Fibroblast of skin of right quadriceps (primary cell): ENCODE measurements at regions not wholly inside any gene's neighbourhood (a gene's known extent, or its start where the extent isn't known, plus 50 kb on each side); places are given as distances from the start of the nearest gene placed in this dataset.
A peak's percentile ranks its signal among the peaks of the same experiment; 100 is the strongest.

ENCODE experiments used
- DNase-seq: peaks from one replicate; pipeline ENCODE4 v3.0.0-alpha.2; 2013

- peak; percentile 3 for DNase-seq
These were observed 78.0 kb upstream of the HRH2 start for GRCh38 chr5:175579742-175580432.

DNA sequence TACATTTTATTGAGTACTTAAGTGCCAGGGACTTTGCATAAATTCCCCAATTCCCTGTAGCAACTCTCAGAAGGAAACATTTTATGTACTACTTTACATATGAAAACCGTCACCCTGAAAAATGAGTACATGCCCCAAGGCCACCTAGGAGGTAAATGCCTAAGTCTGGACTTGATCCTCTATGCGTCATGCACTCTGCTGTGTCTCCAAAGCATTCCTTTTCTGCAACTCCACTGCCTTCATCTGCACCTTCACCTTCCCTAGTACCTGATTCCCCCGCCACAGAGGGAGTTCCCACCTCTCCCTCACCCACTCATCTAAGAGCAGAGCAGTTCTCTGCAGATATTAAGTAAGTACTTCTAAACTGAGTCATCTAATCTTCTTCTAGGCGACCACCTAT is 75.2 kb upstream of the HRH2 start:
- DNase-seq, result no peak

GRCh38 chr5:175585567-175585966 is 72.3 kb upstream of the HRH2 start:
- no peak for DNase-seq

- DNase-seq, result no peak
These were observed 69.0 kb upstream of the HRH2 start for GRCh38 chr5:175588709-175589429.

DNA sequence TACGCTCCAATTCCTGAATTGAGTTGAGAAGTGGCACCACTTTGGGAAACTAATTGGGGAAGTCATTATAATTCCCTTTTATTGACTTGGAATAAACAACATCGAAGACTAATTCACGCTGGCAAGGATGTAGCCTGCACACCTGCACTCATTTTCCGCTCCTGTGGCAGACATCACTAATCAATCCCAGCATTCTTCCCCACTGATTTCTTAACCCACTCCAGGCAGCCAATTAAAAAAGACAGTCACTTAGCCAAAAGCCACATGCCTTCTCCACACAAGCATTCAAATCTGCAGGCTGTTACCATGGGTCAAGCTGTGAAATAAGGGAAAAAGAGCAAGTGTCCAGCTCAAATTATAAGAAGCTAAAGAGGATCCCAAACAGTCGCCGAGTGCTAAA is 68.2 kb upstream of the HRH2 start:
- no peak for DNase-seq

DNA sequence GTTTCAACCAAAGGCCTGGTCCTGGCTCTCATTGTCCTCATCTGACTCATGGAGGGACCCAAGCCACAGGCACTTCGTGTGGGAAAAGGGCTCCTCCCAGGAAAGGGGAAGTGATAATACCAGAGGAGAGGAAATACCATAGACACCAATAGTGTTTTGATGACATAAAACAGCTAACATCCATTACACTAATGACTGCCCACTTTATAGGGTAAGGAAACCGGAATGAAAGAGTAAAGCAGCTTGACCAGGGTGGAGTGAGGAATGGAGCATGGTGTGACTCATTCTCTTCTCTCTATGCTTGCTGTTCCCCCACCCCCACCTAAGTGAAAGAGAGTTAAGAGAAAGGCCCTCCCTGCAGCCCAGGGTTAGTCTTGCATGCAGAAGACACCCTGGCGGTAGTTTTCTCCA is 67.4 kb upstream of the HRH2 start:
- DNase-seq, result peak; percentile 72

GRCh38 chr5:175591293-175591692 is 66.6 kb upstream of the HRH2 start:
- DNase-seq, result no peak

DNA sequence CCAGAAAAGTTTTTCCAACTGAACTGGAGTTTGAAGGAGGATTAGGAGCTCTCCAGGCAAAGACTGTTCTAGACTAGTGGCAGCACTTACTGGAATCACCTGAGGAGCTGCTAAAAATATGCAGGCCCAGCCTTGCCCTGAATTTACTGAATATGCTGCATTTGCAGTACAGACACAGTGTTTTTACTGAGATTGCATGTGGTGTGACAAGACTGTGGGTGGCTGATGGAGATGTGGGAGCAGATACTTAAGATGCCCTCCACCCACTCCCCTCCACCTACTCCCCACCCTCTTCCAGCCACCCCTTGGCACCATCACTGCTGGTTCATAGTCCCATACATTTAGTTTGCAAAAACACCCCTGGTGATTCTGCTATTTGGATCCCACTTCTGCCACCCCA is 64.1 kb upstream of the HRH2 start:
- DNase-seq, result no peak

GRCh38 chr5:175595905-175596304 is 62.0 kb upstream of the HRH2 start:
- DNase-seq, result no peak

GRCh38 chr5:175596761-175597189 is 61.1 kb upstream of the HRH2 start:
- DNase-seq, result no peak

GRCh38 chr5:175597718-175598117 is 60.2 kb upstream of the HRH2 start:
- no peak for DNase-seq

DNA sequence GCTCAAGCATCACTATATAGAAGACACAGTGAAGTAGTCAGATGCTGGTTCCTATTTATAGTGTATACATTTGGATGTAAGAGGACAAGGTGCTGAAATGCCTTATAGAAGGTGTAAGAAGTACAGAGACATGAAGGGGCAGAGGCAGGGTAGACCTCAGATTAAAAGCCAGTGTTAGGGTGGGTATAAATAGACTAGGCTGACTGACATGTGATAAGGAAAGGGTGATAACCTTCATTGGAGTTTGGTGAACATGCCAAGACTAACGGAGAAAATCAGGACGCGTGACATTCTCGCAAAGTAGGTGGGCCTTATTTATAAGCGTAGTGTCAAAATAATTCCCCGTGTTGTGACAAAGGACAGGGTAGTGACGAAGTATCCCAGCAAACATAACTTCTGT is 59.1 kb upstream of the HRH2 start:
- no peak for DNase-seq

- DNase-seq, result no peak
These were observed 58.7 kb upstream of the HRH2 start for GRCh38 chr5:175599210-175599609.

GRCh38 chr5:175603987-175604739 is 53.7 kb upstream of the HRH2 start:
- DNase-seq, result no peak

DNA sequence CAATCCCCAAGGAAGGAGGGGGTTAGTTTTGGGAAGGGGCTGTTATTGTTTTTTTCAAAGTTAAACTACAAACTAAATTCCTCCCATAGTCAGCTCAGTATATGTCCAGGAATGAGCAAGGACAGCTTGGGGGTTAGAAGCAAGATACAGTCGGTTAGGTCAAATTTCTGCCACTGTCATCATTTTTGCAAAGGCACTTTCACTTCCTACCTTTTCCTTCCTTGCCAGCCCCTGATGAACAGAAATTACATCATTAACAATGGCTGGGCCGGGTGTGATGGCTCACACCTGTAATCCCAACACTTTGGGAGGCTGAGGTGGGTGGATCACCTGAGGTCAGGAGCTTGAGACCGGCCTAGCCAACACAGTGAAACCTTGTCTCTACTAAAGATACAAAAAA is 51.5 kb upstream of the HRH2 start:
- no peak for DNase-seq
